OCI-LY1 (cell line): ENCODE measurements at regions not wholly inside any gene's neighbourhood (a gene's known extent, or its start where the extent isn't known, plus 50 kb on each side); places are given as distances from the start of the nearest gene placed in this dataset.

Experiments used
- H2AFZ ChIP-seq: fragments of 200-600 bp; sonication (generic), shearing (Covaris generic); 2 replicates; pipeline ENCODE4 v1.6.0; 2014; ENCODE audit warnings: antibody characterized with exemption, mild to moderate bottlenecking, low read length
- H3F3A ChIP-seq: fragments of 200-600 bp; sonication (generic), shearing (Covaris generic); 2 replicates; pipeline ENCODE4 v1.6.0; 2014; ENCODE audit warnings: mild to moderate bottlenecking, antibody characterized with exemption, low read length, moderate library complexity; ENCODE audit not compliant: insufficient read depth
- H3K27ac ChIP-seq: fragments of 200-600 bp; sonication (generic); 2 replicates; pipeline ENCODE4 v1.5.1; 2014; ENCODE audit warnings: low read length, mixed run types, mild to moderate bottlenecking, low read depth; ENCODE audit not compliant: poor library complexity, severe bottlenecking
- H3K27me3 ChIP-seq: fragments of 200-600 bp; sonication (generic); 2 replicates; pipeline ENCODE4 v1.6.0; 2014; ENCODE audit warnings: antibody characterized with exemption, mild to moderate bottlenecking, low read length, moderate library complexity; ENCODE audit not compliant: insufficient read depth
- H3K36me3 ChIP-seq: fragments of 200-600 bp; sonication (generic); 2 replicates; pipeline ENCODE4 v1.6.1; 2014; ENCODE audit warnings: mild to moderate bottlenecking, antibody characterized with exemption, low read length, moderate library complexity, mixed read lengths; ENCODE audit not compliant: insufficient read depth
- H3K4me1 ChIP-seq: fragments of 200-600 bp; sonication (generic); 2 replicates; pipeline ENCODE4 v1.5.1; 2014; ENCODE audit warnings: mild to moderate bottlenecking, low read length, moderate library complexity; ENCODE audit not compliant: insufficient read depth, severe bottlenecking
- H3K4me2 ChIP-seq: fragments of 200-600 bp; sonication (generic), shearing (Covaris generic); 2 replicates; pipeline ENCODE4 v1.6.1; 2014; ENCODE audit warnings: low read length
- H3K4me3 ChIP-seq: fragments of 200-600 bp; sonication (generic); 2 replicates; pipeline ENCODE4 v1.5.1; 2014; ENCODE audit warnings: low read length, low read depth, mild to moderate bottlenecking, mixed read lengths; ENCODE audit not compliant: poor library complexity, severe bottlenecking
- H3K79me2 ChIP-seq: fragments of 200-600 bp; shearing (Covaris generic); 2 replicates; pipeline ENCODE4 v1.6.1; 2016; ENCODE audit warnings: mixed run types, low read length, mixed read lengths; ENCODE audit not compliant: insufficient read depth
- H3K9ac ChIP-seq: fragments of 200-600 bp; sonication (generic), shearing (Covaris generic); 2 replicates; pipeline ENCODE4 v1.6.1; 2014; ENCODE audit warnings: mild to moderate bottlenecking, low read length, mixed read lengths
- H3K9me2 ChIP-seq: fragments of 200-600 bp; sonication (generic), shearing (Covaris generic); 2 replicates; pipeline ENCODE4 v1.6.1; 2014; ENCODE audit warnings: low read depth, mild to moderate bottlenecking, low read length, mixed read lengths
- H3K9me3 ChIP-seq: fragments of 200-600 bp; shearing (Covaris generic); 2 replicates; pipeline ENCODE4 v1.6.1; 2014; ENCODE audit warnings: low read length, mixed read lengths
- H4K20me1 ChIP-seq: fragments of 200-600 bp; sonication (generic), shearing (Covaris generic); 2 replicates; pipeline ENCODE4 v1.6.0; 2016; ENCODE audit warnings: mild to moderate bottlenecking, low read length; ENCODE audit not compliant: insufficient read depth
- CTCF ChIP-seq: fragments of 200-600 bp; sonication (generic), shearing (Covaris generic); IDR thresholded peaks from 2 replicates; pipeline ENCODE4 v1.5.1; 2017; ENCODE audit warnings: mild to moderate bottlenecking, antibody characterized with exemption, low read length, moderate library complexity, mixed read lengths
- EZH2 ChIP-seq: fragments of 200-600 bp; sonication (generic), shearing (Covaris generic); IDR thresholded peaks from 2 replicates; pipeline ENCODE4 v1.8.0; 2017; ENCODE audit warnings: borderline replicate concordance, mixed run types, mild to moderate bottlenecking, antibody characterized with exemption, low read length, moderate library complexity, mixed read lengths

- TF ChIP-seq CTCF = no peak
- no peak for TF ChIP-seq EZH2
- H3K4me3 ChIP-seq = no peak overlapping the region
These were observed 109.5 kb upstream of the MIR17HG start for GRCh38 chr13:91238036-91238435.

GRCh38 chr13:91240341-91240740 lies 107.1 kb upstream of the MIR17HG start:
- Histone ChIP-seq H3K27me3 (no peaks in the 10 kb centered on the region), H3K9me2 (no peaks in the 10 kb centered on the region), H2AFZ (no peak overlapping the region), H3K4me3 (no peak overlapping the region), H3K36me3 (no peaks in the 10 kb centered on the region), H3K4me1 (no peaks in the 10 kb centered on the region), H3K9me3 (no peaks in the 10 kb centered on the region), H3K27ac (no peak overlapping the region), H3F3A (no peaks in the 10 kb centered on the region), H3K9ac (no peak overlapping the region), H3K79me2 (no peaks in the 10 kb centered on the region), H4K20me1 (no peaks in the 10 kb centered on the region), H3K4me2 (no peak overlapping the region)
- TF ChIP-seq CTCF (no peak), EZH2 (no peak)

More at GRCh38 chr13:91238036-91238435, 109.5 kb upstream of the MIR17HG start:
- no peak overlapping the region for H2AFZ ChIP-seq
- no peaks in the 10 kb centered on the region for H3K4me1 ChIP-seq
- H3K79me2 ChIP-seq = no peaks in the 10 kb centered on the region
- H3K27me3 ChIP-seq = no peaks in the 10 kb centered on the region
- no peaks in the 10 kb centered on the region for H3K36me3 ChIP-seq
- no peaks in the 10 kb centered on the region for H4K20me1 ChIP-seq
- H3K9me2 ChIP-seq = no peaks in the 10 kb centered on the region
- H3K27ac ChIP-seq = no peak overlapping the region
- H3F3A ChIP-seq = no peaks in the 10 kb centered on the region
- H3K4me2 ChIP-seq = no peak overlapping the region
- no peaks in the 10 kb centered on the region for H3K9me3 ChIP-seq
- no peak overlapping the region for H3K9ac ChIP-seq

- Histone ChIP-seq H3K9me3 (no peaks in the 10 kb centered on the region), H3K9ac (no peak overlapping the region), H3K79me2 (no peaks in the 10 kb centered on the region), H3K4me3 (no peak overlapping the region), H3K36me3 (no peaks in the 10 kb centered on the region), H3K4me1 (no peaks in the 10 kb centered on the region), H3K27me3 (no peaks in the 10 kb centered on the region), H3K9me2 (no peaks in the 10 kb centered on the region), H3K4me2 (no peak overlapping the region), H2AFZ (no peak overlapping the region), H4K20me1 (no peaks in the 10 kb centered on the region), H3K27ac (no peak overlapping the region), H3F3A (no peaks in the 10 kb centered on the region)
- TF ChIP-seq EZH2 (no peak), CTCF (no peak)
These were observed 106.1 kb upstream of the MIR17HG start for GRCh38 chr13:91241221-91241933.
